ENCODE measurements at regions not wholly inside any gene's neighbourhood (a gene's known extent, or its start where the extent isn't known, plus 50 kb on each side); places are given as distances from the start of the nearest gene placed in this dataset.
A peak's percentile ranks its signal among the peaks of the same experiment; 100 is the strongest.
"Not testable (repeated sequence)": the region's sequence is repeated elsewhere in the genome, so short reads cannot be mapped to it uniquely, and the experiment has no call there.

GRCh38 chr13:44312834-44313551, 60.6 kb upstream of the SERP2 start:
- DNase-seq: no peak
- in situ Hi-C loops (cut with MboI; ENCODE audit: low pct_ligation_motif_present in 1 of 4, low pct_unique_long_range_greater_than_20kb in 1 of 4, low sequenced_read_pairs in 3 of 4) (no loop called here), intact Hi-C loops (cut with DNase I; ENCODE audit: low total_unique reads) (no loop called here)
- Histone ChIP-seq H3K9me3 (no peaks in the 10 kb centered on the region), H3K4me3 (no peak overlapping the region), H3K4me1 (peaks cover 10 to 44% (median 28%) of the 10 kb centered on the region in 4 donors), H3K27me3 (no peaks in the 10 kb centered on the region), H3K36me3 (no peaks in the 10 kb centered on the region), H3K27ac (peak overlapping the region; percentile 68 to 81 (median 74))
- WGBS, 2 donors (ENCODE audit: low coverage in 1 of 2): 71 to 75% methylated on average over 1 to 2 of the region's 2 CpGs
- TF ChIP-seq POLR2A (IDR thresholded peaks at IDR 0.05): no peak
- TF ChIP-seq POLR2AphosphoS5 (IDR thresholded peaks at IDR 0.05): peak in 2 of 3 donors; percentile 63 to 67

GRCh38 chr13:44313674-44314073, 60.0 kb upstream of the SERP2 start:
- no peak for TF ChIP-seq POLR2AphosphoS5 (IDR thresholded peaks at IDR 0.05)
- TF ChIP-seq, protein P1, sequence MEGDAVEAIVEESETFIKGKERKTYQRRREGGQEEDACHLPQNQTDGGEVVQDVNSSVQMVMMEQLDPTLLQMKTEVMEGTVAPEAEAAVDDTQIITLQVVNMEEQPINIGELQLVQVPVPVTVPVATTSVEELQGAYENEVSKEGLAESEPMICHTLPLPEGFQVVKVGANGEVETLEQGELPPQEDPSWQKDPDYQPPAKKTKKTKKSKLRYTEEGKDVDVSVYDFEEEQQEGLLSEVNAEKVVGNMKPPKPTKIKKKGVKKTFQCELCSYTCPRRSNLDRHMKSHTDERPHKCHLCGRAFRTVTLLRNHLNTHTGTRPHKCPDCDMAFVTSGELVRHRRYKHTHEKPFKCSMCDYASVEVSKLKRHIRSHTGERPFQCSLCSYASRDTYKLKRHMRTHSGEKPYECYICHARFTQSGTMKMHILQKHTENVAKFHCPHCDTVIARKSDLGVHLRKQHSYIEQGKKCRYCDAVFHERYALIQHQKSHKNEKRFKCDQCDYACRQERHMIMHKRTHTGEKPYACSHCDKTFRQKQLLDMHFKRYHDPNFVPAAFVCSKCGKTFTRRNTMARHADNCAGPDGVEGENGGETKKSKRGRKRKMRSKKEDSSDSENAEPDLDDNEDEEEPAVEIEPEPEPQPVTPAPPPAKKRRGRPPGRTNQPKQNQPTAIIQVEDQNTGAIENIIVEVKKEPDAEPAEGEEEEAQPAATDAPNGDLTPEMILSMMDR (IDR thresholded peaks at IDR 0.05): no peak
- Histone ChIP-seq H3K4me1 (peaks cover 7 to 41% (median 25%) of the 10 kb centered on the region in 4 donors), H3K36me3 (no peaks in the 10 kb centered on the region), H3K9me3 (no peaks in the 10 kb centered on the region), H3K27ac (peak overlapping the region; percentile 68 to 81 (median 74)), H3K27me3 (no peaks in the 10 kb centered on the region), H3K4me3 (no peak overlapping the region)
- DNase-seq: no peak
- intact Hi-C loops (cut with DNase I; ENCODE audit: low total_unique reads): no loop called here
- in situ Hi-C loops (cut with MboI; ENCODE audit: low pct_ligation_motif_present in 1 of 4, low pct_unique_long_range_greater_than_20kb in 1 of 4, low sequenced_read_pairs in 3 of 4): no loop called here
- WGBS, 2 donors (ENCODE audit: low coverage in 1 of 2): 64 to 80% methylated on average over 1 to 2 of the region's 2 CpGs

- 77 to 94% methylated on average over 4 of the region's 4 CpGs for WGBS, 2 donors (ENCODE audit: low coverage in 1 of 2)
- intact Hi-C loops (cut with DNase I; ENCODE audit: low total_unique reads); in situ Hi-C loops (cut with MboI; ENCODE audit: low pct_ligation_motif_present in 1 of 4, low pct_unique_long_range_greater_than_20kb in 1 of 4, low sequenced_read_pairs in 3 of 4); H3K27me3 ChIP-seq; DNase-seq; H3K36me3 ChIP-seq; H3K4me3 ChIP-seq; H3K9me3 ChIP-seq: not testable (repeated sequence)
- peak overlapping the region; percentile 68 to 81 (median 74) for H3K27ac ChIP-seq
- H3K4me1 ChIP-seq: peaks cover 6 to 36% (median 22%) of the 10 kb centered on the region in 4 donors
These were observed 59.5 kb upstream of the SERP2 start for GRCh38 chr13:44314160-44314559.

DNA sequence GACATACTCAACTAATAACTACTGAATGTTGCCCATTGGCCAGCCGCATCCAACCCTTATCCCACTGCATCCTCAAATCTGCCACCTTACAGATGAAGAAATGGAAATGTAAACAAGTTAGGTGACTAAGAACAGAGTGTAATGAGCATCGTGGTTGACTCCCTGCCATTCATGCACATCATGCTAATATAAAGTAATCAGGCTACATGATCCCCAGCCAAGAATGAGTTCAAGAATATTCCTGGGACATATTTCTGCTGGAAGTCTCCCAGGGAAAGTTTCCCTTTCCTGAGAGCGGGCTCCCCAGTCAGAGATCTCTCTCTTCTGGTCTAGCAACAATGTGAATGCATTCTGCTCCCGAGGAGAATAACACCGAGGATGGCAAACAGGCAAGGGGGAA, 55.9 kb upstream of the SERP2 start:
- no peak overlapping the region for H3K4me3 ChIP-seq
- peak overlapping the region in 3 of 4 donors; percentile 40 to 57 (median 40) for H3K27ac ChIP-seq
- no peaks in the 10 kb centered on the region for H3K36me3 ChIP-seq
- H3K9me3 ChIP-seq: no peaks in the 10 kb centered on the region
- intact Hi-C loops (cut with DNase I; ENCODE audit: low total_unique reads) (no loop called here), in situ Hi-C loops (cut with MboI; ENCODE audit: low pct_ligation_motif_present in 1 of 4, low pct_unique_long_range_greater_than_20kb in 1 of 4, low sequenced_read_pairs in 3 of 4) (no loop called here)
- no peaks in the 10 kb centered on the region for H3K27me3 ChIP-seq
- peaks cover 0 to 21% (median 9%) of the 10 kb centered on the region in 4 donors for H3K4me1 ChIP-seq
- TF ChIP-seq, protein P1 (IDR thresholded peaks at IDR 0.05): no peak
- DNase-seq: no peak
- WGBS, 2 donors (ENCODE audit: low coverage in 1 of 2): 61 to 68% methylated on average over 5 of the region's 5 CpGs

- no peak overlapping the region for H3K4me3 ChIP-seq
- H3K27ac ChIP-seq: peak overlapping the region in 3 of 4 donors; percentile 40 to 57 (median 40)
These were observed 55.5 kb upstream of the SERP2 start for GRCh38 chr13:44318161-44318560.

More at GRCh38 chr13:44318161-44318560, 55.5 kb upstream of the SERP2 start:
- WGBS, 2 donors (ENCODE audit: low coverage in 1 of 2): 28 to 58% methylated on average over 2 to 3 of the region's 3 CpGs
- TF ChIP-seq POLR2A (IDR thresholded peaks at IDR 0.05) (no peak), EP300 (IDR thresholded peaks at IDR 0.05; ENCODE audit: low read depth) (no peak), POLR2AphosphoS5 (IDR thresholded peaks at IDR 0.05) (no peak)
- TF ChIP-seq, protein P1 (IDR thresholded peaks at IDR 0.05): no peak
- DNase-seq: no peak
- no peaks in the 10 kb centered on the region for H3K36me3 ChIP-seq
- no peaks in the 10 kb centered on the region for H3K9me3 ChIP-seq
- peaks cover 0 to 18% (median 6%) of the 10 kb centered on the region in 4 donors for H3K4me1 ChIP-seq
- no peaks in the 10 kb centered on the region for H3K27me3 ChIP-seq
- in situ Hi-C loops (cut with MboI; ENCODE audit: low pct_ligation_motif_present in 1 of 4, low pct_unique_long_range_greater_than_20kb in 1 of 4, low sequenced_read_pairs in 3 of 4): no loop called here
- intact Hi-C loops (cut with DNase I; ENCODE audit: low total_unique reads): no loop called here

Measured in transverse colon (tissue), 4 donors.